Endodermal cell (in vitro differentiated cells): ENCODE measurements at regions not wholly inside any gene's neighbourhood (a gene's known extent, or its start where the extent isn't known, plus 50 kb on each side); places are given as distances from the start of the nearest gene placed in this dataset.

Experiments
- DNase-seq: peaks from one replicate; pipeline ENCODE4 v3.0.0-alpha.2; 2017
- H3K27ac ChIP-seq: 2 replicates; pipeline ENCODE4 v1.5.1; 2013; ENCODE audit warnings: mild to moderate bottlenecking, low read depth, low read length, moderate library complexity
- H3K27me3 ChIP-seq: 2 replicates; pipeline ENCODE4 v1.6.1; 2013; ENCODE audit warnings: mild to moderate bottlenecking, low read length, moderate library complexity; ENCODE audit not compliant: insufficient read depth, control insufficient read depth, poor library complexity, severe bottlenecking
- H3K36me3 ChIP-seq: 2 replicates; pipeline ENCODE4 v1.7.0; 2013; ENCODE audit warnings: mild to moderate bottlenecking, low read length, moderate library complexity; ENCODE audit not compliant: control insufficient read depth, insufficient read depth
- H3K4me1 ChIP-seq: one replicate; pipeline ENCODE4 v1.7.0; 2013; ENCODE audit warnings: low read length; ENCODE audit not compliant: control insufficient read depth, insufficient read depth
- H3K4me3 ChIP-seq: 2 replicates; pipeline ENCODE4 v1.5.1; 2013; ENCODE audit warnings: mild to moderate bottlenecking, low read length, moderate library complexity
- H3K9ac ChIP-seq: 2 replicates; pipeline ENCODE4 v1.6.1; 2013; ENCODE audit warnings: mild to moderate bottlenecking, low read length, moderate library complexity; ENCODE audit not compliant: poor library complexity, severe bottlenecking; ENCODE audit errors: extremely low read depth
- H3K9me3 ChIP-seq: 2 replicates; pipeline ENCODE4 v1.6.1; 2013; ENCODE audit warnings: mild to moderate bottlenecking, low read length, moderate library complexity; ENCODE audit not compliant: control insufficient read depth
- H3K27ac Mint-ChIP-seq: 2 replicates; pipeline ENCODE4 v1.8.0; 2020; ENCODE audit warnings: mixed read lengths
- H3K27me3 Mint-ChIP-seq: 2 replicates; pipeline ENCODE4 v1.8.0; 2021; ENCODE audit warnings: mild to moderate bottlenecking, mixed read lengths; ENCODE audit not compliant: insufficient read depth
- H3K36me3 Mint-ChIP-seq: 2 replicates; pipeline ENCODE4 v1.8.0; 2020; ENCODE audit warnings: low read depth, mixed read lengths
- H3K4me1 Mint-ChIP-seq: 2 replicates; pipeline ENCODE4 v1.8.0; 2020; ENCODE audit warnings: mixed read lengths
- H3K4me3 Mint-ChIP-seq: 2 replicates; pipeline ENCODE4 v1.8.0; 2020; ENCODE audit warnings: mild to moderate bottlenecking, moderate library complexity, mixed read lengths
- H3K9me3 Mint-ChIP-seq: 2 replicates; pipeline ENCODE4 v1.8.0; 2020; ENCODE audit warnings: mild to moderate bottlenecking, mixed read lengths
- WGBS, 2 experiments: methylation state at CpG; one replicate each; pipeline versions ENCODE4 v1.1.5 to v1.1.7; 2013; ENCODE audit warnings: missing lambda C conversion rate in 2 of 2, mixed read lengths in 1 of 2; ENCODE audit not compliant: insufficient coverage in 1 of 2, insufficient read length in 1 of 2; 5-methylcytosine and 5-hydroxymethylcytosine counted together
- TF ChIP-seq, protein P1 (sequence below): fragments of 200-600 bp; sonication (generic); conservative IDR thresholded peaks from 2 replicates; pipeline ENCODE4 v1.5.0; 2021; ENCODE audit warnings: antibody characterized with exemption, mild to moderate bottlenecking

GRCh38 chrX:113287761-113288160, 447.1 kb upstream of the AMOT start:
- no peak overlapping the region for H3K27ac Mint-ChIP-seq
- Histone ChIP-seq H3K27me3 (no peaks in the 10 kb centered on the region), H3K4me1 (no peaks in the 10 kb centered on the region), H3K9me3 (no peaks in the 10 kb centered on the region), H3K27ac (no peak overlapping the region), H3K36me3 (no peaks in the 10 kb centered on the region), H3K9ac (no peak overlapping the region), H3K4me3 (no peak overlapping the region)
- H3K4me1 Mint-ChIP-seq: peaks cover 3% of the 10 kb centered on the region
- TF ChIP-seq, protein P1, sequence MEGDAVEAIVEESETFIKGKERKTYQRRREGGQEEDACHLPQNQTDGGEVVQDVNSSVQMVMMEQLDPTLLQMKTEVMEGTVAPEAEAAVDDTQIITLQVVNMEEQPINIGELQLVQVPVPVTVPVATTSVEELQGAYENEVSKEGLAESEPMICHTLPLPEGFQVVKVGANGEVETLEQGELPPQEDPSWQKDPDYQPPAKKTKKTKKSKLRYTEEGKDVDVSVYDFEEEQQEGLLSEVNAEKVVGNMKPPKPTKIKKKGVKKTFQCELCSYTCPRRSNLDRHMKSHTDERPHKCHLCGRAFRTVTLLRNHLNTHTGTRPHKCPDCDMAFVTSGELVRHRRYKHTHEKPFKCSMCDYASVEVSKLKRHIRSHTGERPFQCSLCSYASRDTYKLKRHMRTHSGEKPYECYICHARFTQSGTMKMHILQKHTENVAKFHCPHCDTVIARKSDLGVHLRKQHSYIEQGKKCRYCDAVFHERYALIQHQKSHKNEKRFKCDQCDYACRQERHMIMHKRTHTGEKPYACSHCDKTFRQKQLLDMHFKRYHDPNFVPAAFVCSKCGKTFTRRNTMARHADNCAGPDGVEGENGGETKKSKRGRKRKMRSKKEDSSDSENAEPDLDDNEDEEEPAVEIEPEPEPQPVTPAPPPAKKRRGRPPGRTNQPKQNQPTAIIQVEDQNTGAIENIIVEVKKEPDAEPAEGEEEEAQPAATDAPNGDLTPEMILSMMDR: no peak
- no peaks in the 10 kb centered on the region for H3K27me3 Mint-ChIP-seq
- no peaks in the 10 kb centered on the region for H3K9me3 Mint-ChIP-seq
- H3K36me3 Mint-ChIP-seq: no peaks in the 10 kb centered on the region
- no peak for DNase-seq
- 100% methylated on average over 2 of the region's 4 CpGs; no CpG with 5 or more reads in 1 of the 2 experiments for WGBS, 2 experiments
- no peak overlapping the region for H3K4me3 Mint-ChIP-seq

GRCh38 chrX:113275804-113276203, 435.2 kb upstream of the AMOT start:
- H3K27me3 ChIP-seq: no peaks in the 10 kb centered on the region
- Mint-ChIP-seq H3K4me1 (no peaks in the 10 kb centered on the region), H3K36me3 (no peaks in the 10 kb centered on the region), H3K27ac (no peak overlapping the region), H3K4me3 (no peak overlapping the region), H3K27me3 (no peaks in the 10 kb centered on the region), H3K9me3 (no peaks in the 10 kb centered on the region)
- TF ChIP-seq, protein P1: peak; percentile 52
- no peaks in the 10 kb centered on the region for H3K36me3 ChIP-seq
- H3K4me3 ChIP-seq: no peak overlapping the region
- DNase-seq: no peak
- WGBS, 2 experiments: 100% methylated on average over 1 to 2 of the region's 2 CpGs
- no peak overlapping the region for H3K27ac ChIP-seq
- no peaks in the 10 kb centered on the region for H3K4me1 ChIP-seq
- H3K9me3 ChIP-seq: no peaks in the 10 kb centered on the region
- no peak overlapping the region for H3K9ac ChIP-seq

DNA sequence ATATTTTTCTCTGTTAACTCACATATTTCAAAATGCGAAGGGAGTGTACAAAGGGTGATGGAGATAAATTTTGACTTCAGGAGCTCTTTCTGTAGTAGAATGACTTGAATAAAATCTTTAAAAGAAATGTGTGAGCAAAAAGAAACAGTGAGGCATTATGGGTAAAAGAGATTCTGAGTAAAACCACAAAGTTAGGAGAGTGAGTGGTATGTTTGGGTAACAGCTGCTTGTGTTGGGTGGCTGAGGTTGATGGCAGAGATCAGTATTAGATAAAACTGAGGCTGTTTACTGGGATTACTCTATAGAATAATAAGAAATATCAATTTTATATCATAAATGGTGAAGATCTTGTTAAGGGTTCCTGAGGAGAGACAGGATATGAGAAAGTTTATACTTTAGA, 434.2 kb upstream of the AMOT start:
- Histone ChIP-seq H3K9me3 (no peaks in the 10 kb centered on the region), H3K4me3 (no peak overlapping the region), H3K9ac (no peak overlapping the region), H3K27me3 (no peaks in the 10 kb centered on the region), H3K4me1 (no peaks in the 10 kb centered on the region), H3K36me3 (no peaks in the 10 kb centered on the region), H3K27ac (no peak overlapping the region)
- 100% methylated on average over 1 of the region's 1 CpG; no CpG with 5 or more reads in 1 of the 2 experiments for WGBS, 2 experiments
- H3K27me3 Mint-ChIP-seq: no peaks in the 10 kb centered on the region
- H3K4me1 Mint-ChIP-seq: no peaks in the 10 kb centered on the region
- H3K36me3 Mint-ChIP-seq: no peaks in the 10 kb centered on the region
- TF ChIP-seq, protein P1: no peak
- no peak overlapping the region for H3K4me3 Mint-ChIP-seq
- no peak overlapping the region for H3K27ac Mint-ChIP-seq
- H3K9me3 Mint-ChIP-seq: no peaks in the 10 kb centered on the region
- no peak for DNase-seq
